ENCODE measurements at regions not wholly inside any gene's neighbourhood (a gene's known extent, or its start where the extent isn't known, plus 50 kb on each side); places are given as distances from the start of the nearest gene placed in this dataset.

- Histone ChIP-seq H3K4me2 (ENCODE audit: low read length) (no peak overlapping the region), H3K4me3 (ENCODE audit: low read depth, low read length, poor library complexity, severe bottlenecking) (no peak overlapping the region), H3K79me2 (ENCODE audit: insufficient read depth, low read depth, low read length) (no peaks in the 10 kb centered on the region), H3K9me3 (ENCODE audit: low read length) (peaks cover 11% of the 10 kb centered on the region; the same call in 1 of the 2 replicates), H3K27ac (ENCODE audit: low read depth, low read length, poor library complexity, severe bottlenecking) (no peak overlapping the region), H3K36me3 (ENCODE audit: insufficient read depth, low read length) (no peaks in the 10 kb centered on the region), H4K20me1 (ENCODE audit: insufficient read depth, low read length) (no peaks in the 10 kb centered on the region), H2AFZ (ENCODE audit: low read length) (no peak overlapping the region), H3K4me1 (ENCODE audit: insufficient read depth, low read length, poor library complexity, severe bottlenecking) (no peaks in the 10 kb centered on the region), H3K9me2 (ENCODE audit: insufficient read depth, low read length) (no peaks in the 10 kb centered on the region)
- intact Hi-C loops (cut with micrococcal nuclease; ENCODE audit: unreplicated experiment): no loop called here
- ChIA-PET POLR2A (no interaction called here), CTCF (ENCODE audit: unreplicated experiment) (no interaction called here)
- no TSS peak for BruUV-seq (replicated peaks)
- no peak for DNase-seq (ENCODE audit: low spot score)
- TF ChIP-seq, protein P1, sequence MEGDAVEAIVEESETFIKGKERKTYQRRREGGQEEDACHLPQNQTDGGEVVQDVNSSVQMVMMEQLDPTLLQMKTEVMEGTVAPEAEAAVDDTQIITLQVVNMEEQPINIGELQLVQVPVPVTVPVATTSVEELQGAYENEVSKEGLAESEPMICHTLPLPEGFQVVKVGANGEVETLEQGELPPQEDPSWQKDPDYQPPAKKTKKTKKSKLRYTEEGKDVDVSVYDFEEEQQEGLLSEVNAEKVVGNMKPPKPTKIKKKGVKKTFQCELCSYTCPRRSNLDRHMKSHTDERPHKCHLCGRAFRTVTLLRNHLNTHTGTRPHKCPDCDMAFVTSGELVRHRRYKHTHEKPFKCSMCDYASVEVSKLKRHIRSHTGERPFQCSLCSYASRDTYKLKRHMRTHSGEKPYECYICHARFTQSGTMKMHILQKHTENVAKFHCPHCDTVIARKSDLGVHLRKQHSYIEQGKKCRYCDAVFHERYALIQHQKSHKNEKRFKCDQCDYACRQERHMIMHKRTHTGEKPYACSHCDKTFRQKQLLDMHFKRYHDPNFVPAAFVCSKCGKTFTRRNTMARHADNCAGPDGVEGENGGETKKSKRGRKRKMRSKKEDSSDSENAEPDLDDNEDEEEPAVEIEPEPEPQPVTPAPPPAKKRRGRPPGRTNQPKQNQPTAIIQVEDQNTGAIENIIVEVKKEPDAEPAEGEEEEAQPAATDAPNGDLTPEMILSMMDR (conservative IDR thresholded peaks at IDR 0.05; ENCODE audit: low read length): no peak
- TF ChIP-seq EZH2phosphoT487 (IDR thresholded peaks at IDR 0.05; ENCODE audit: borderline replicate concordance, low read depth, low read length): no peak
These were observed 545.1 kb upstream of the PKDCC start for GRCh38 chr2:41502752-41503151.

DNA sequence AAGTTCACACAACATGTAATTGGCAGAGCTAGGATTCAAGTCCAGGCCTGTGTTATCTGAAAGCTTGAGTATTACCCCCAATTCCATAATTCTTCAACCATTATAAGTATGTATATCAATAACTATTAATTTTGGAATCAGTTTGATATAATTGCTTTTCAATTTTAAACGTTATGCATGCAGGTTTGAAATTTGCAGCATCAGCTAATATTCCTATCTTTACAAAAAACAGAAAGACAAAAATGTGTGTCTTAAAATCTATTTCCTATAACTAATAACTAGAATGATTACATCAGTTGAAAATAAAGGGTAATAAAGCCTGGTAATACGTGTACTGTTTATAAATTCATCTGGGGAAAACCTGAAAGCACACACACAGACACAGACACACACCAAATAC, 543.3 kb upstream of the PKDCC start:
- DNase-seq (ENCODE audit: low spot score): no peak
- no peak overlapping the region for H2AFZ ChIP-seq (ENCODE audit: low read length)
- TF ChIP-seq, protein P1 (conservative IDR thresholded peaks at IDR 0.05; ENCODE audit: low read length): no peak
- no peak for TF ChIP-seq EZH2phosphoT487 (IDR thresholded peaks at IDR 0.05; ENCODE audit: borderline replicate concordance, low read depth, low read length)
- no peaks in the 10 kb centered on the region for H4K20me1 ChIP-seq (ENCODE audit: insufficient read depth, low read length)
- BruUV-seq (replicated peaks): no TSS peak
- H3K36me3 ChIP-seq (ENCODE audit: insufficient read depth, low read length): no peaks in the 10 kb centered on the region
- no peaks in the 10 kb centered on the region for H3K79me2 ChIP-seq (ENCODE audit: insufficient read depth, low read depth, low read length)
- no peak overlapping the region for H3K4me3 ChIP-seq (ENCODE audit: low read depth, low read length, poor library complexity, severe bottlenecking)
- POLR2A ChIA-PET: interaction anchor here (1.3 kb wide), 1 partner anchor 73 kb away, joined by 4 read pairs; no protein-coding TSS in a partner anchor
- intact Hi-C loops (cut with micrococcal nuclease; ENCODE audit: unreplicated experiment): no loop called here
- H3K27ac ChIP-seq (ENCODE audit: low read depth, low read length, poor library complexity, severe bottlenecking): no peak overlapping the region
- H3K4me1 ChIP-seq (ENCODE audit: insufficient read depth, low read length, poor library complexity, severe bottlenecking): no peaks in the 10 kb centered on the region
- H3K9me3 ChIP-seq (ENCODE audit: low read length): peaks cover 11% of the 10 kb centered on the region; the same call in 1 of the 2 replicates
- CTCF ChIA-PET (ENCODE audit: unreplicated experiment): no interaction called here
- no peak overlapping the region for H3K4me2 ChIP-seq (ENCODE audit: low read length)
- H3K9me2 ChIP-seq (ENCODE audit: insufficient read depth, low read length): no peaks in the 10 kb centered on the region

DNA sequence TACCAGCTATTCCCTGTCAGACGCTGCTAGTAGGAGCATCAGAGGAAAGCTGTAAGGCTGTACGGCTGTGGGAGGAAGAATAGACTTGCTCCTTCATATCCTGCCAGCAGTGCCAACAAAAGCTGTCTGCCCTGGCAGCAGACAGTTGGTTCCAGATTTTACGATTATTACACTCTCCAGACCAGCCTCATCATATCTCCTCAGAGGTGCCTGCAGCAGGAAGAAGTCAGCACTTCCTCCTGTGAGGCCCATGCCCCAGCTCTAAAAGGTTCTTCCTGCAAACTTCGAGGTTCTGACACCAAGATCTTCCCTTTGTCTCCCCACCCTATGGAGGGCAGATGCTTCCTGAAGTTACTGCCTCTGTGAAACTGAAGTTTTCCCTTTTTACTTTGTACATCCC, 537.7 kb upstream of the PKDCC start:
- H3K4me2 ChIP-seq (ENCODE audit: low read length): no peak overlapping the region
- BruUV-seq (replicated peaks): no TSS peak
- intact Hi-C loops (cut with micrococcal nuclease; ENCODE audit: unreplicated experiment): no loop called here
- no peak overlapping the region for H3K4me3 ChIP-seq (ENCODE audit: low read depth, low read length, poor library complexity, severe bottlenecking)
- no peaks in the 10 kb centered on the region for H4K20me1 ChIP-seq (ENCODE audit: insufficient read depth, low read length)
- TF ChIP-seq, protein P1 (conservative IDR thresholded peaks at IDR 0.05; ENCODE audit: low read length): no peak
- no peak for TF ChIP-seq EZH2phosphoT487 (IDR thresholded peaks at IDR 0.05; ENCODE audit: borderline replicate concordance, low read depth, low read length)
- ChIA-PET CTCF (ENCODE audit: unreplicated experiment) (no interaction called here), POLR2A (interaction anchor here (1.2 kb wide), 1 partner anchor 9 kb away, joined by 4 read pairs; no protein-coding TSS in a partner anchor)
- no peaks in the 10 kb centered on the region for H3K79me2 ChIP-seq (ENCODE audit: insufficient read depth, low read depth, low read length)
- H3K4me1 ChIP-seq (ENCODE audit: insufficient read depth, low read length, poor library complexity, severe bottlenecking): no peaks in the 10 kb centered on the region
- no peak overlapping the region for H3K27ac ChIP-seq (ENCODE audit: low read depth, low read length, poor library complexity, severe bottlenecking)
- no peak overlapping the region for H2AFZ ChIP-seq (ENCODE audit: low read length)
- H3K36me3 ChIP-seq (ENCODE audit: insufficient read depth, low read length): no peaks in the 10 kb centered on the region
- no peaks in the 10 kb centered on the region for H3K9me3 ChIP-seq (ENCODE audit: low read length)
- H3K9me2 ChIP-seq (ENCODE audit: insufficient read depth, low read length): no peaks in the 10 kb centered on the region
- DNase-seq (ENCODE audit: low spot score): no peak
